GM12878 (cell line): ENCODE measurements at regions not wholly inside any gene's neighbourhood (a gene's known extent, or its start where the extent isn't known, plus 50 kb on each side); places are given as distances from the start of the nearest gene placed in this dataset.

ENCODE experiments used
- CBFB ChIP-seq: IDR thresholded peaks from 2 replicates; pipeline ENCODE4 v1.6.1; 2016; ENCODE audit warnings: antibody characterized with exemption, low read depth
- EZH2 ChIP-seq: IDR thresholded peaks from 2 replicates; pipeline ENCODE4 v1.6.1; 2012; ENCODE audit warnings: low read depth, mild to moderate bottlenecking, control low read depth, inconsistent platforms, low read length, borderline replicate concordance; ENCODE audit not compliant: control insufficient read depth
- HDAC2 ChIP-seq: fragments of 200-600 bp; sonication (generic); IDR thresholded peaks from 2 replicates; pipeline ENCODE4 v1.6.1; 2017
- KLF5 ChIP-seq: fragments of 450-650 bp; IDR thresholded peaks from 2 replicates; pipeline ENCODE4 v1.6.1; 2014; ENCODE audit warnings: mild to moderate bottlenecking; ENCODE audit not compliant: partially characterized antibody
- POLR2A ChIP-seq: IDR thresholded peaks from 2 replicates; pipeline ENCODE4 v1.6.1; 2011; ENCODE audit warnings: low read depth, mild to moderate bottlenecking, low read length
- RAD21 ChIP-seq: IDR thresholded peaks from 2 replicates; pipeline ENCODE4 v1.6.1; 2011; ENCODE audit warnings: mild to moderate bottlenecking, low read depth, low read length, moderate library complexity; ENCODE audit not compliant: insufficient read depth
- RFX5 ChIP-seq: IDR thresholded peaks from 2 replicates; pipeline ENCODE4 v1.6.1; 2011; ENCODE audit warnings: low read depth, low read length, improper control_type of control experiment
- SP1 ChIP-seq: IDR thresholded peaks from one replicate; pipeline ENCODE4 v1.6.1; 2011; ENCODE audit warnings: low read depth, low read length
- YY1 ChIP-seq: IDR thresholded peaks from 2 replicates; pipeline ENCODE4 v1.6.1; 2011; ENCODE audit warnings: low read depth, mild to moderate bottlenecking, low read length
- ZBED1 ChIP-seq: IDR thresholded peaks from 2 replicates; pipeline ENCODE4 v1.6.1; 2016; ENCODE audit warnings: borderline replicate concordance
- TF ChIP-seq, protein P1 (sequence below): fragments of 450-650 bp; IDR thresholded peaks from 2 replicates; pipeline ENCODE4 v1.6.1; 2014; ENCODE audit warnings: mild to moderate bottlenecking
- TF ChIP-seq, protein P2 (sequence below), 3 experiments: IDR thresholded peaks in 2 of 3; conservative IDR thresholded peaks in 1 of 3; 2 replicates each; pipeline ENCODE4 v1.5.1; 2011; ENCODE audit warnings: low read depth in 3 of 3, low read length in 3 of 3, mild to moderate bottlenecking in 3 of 3, control low read depth in 2 of 3, moderate library complexity in 2 of 3, inconsistent platforms in 1 of 3, mixed read lengths in 1 of 3; ENCODE audit not compliant: control insufficient read depth in 2 of 3, insufficient read depth in 1 of 3; ENCODE audit errors: extremely low read depth in 1 of 3
- TF ChIP-seq, protein P3 (sequence below): IDR thresholded peaks from 2 replicates; pipeline ENCODE4 v1.6.1; 2011; ENCODE audit warnings: low read depth, low read length, improper control_type of control experiment, borderline replicate concordance
- TF ChIP-seq, protein P4 (sequence below): IDR thresholded peaks from 2 replicates; pipeline ENCODE4 v1.6.1; 2012; ENCODE audit warnings: low read depth, low read length, improper control_type of control experiment

DNA sequence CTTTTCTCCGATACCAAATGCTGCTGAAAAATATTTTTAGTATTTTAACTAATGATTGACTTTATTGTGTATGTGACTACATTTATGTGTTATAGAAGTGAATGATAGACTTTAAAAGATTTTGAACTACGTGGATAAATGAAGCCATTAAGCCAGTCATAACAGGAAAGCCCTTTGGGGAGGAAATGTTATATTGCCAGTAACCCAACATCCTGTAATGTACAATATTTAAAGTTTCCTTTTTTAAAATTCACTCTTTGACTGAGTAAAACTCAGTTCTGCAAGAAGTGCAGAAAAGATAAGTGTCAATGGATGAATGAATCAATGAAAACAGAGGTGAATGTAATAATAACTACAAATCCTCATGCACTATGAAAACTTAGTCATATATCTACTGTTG lies 102.6 kb upstream of the TLE4 start:
- no peak for TF ChIP-seq RFX5
- TF ChIP-seq, protein P1, sequence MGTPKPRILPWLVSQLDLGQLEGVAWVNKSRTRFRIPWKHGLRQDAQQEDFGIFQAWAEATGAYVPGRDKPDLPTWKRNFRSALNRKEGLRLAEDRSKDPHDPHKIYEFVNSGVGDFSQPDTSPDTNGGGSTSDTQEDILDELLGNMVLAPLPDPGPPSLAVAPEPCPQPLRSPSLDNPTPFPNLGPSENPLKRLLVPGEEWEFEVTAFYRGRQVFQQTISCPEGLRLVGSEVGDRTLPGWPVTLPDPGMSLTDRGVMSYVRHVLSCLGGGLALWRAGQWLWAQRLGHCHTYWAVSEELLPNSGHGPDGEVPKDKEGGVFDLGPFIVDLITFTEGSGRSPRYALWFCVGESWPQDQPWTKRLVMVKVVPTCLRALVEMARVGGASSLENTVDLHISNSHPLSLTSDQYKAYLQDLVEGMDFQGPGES = no peak
- TF ChIP-seq POLR2A = no peak
- no peak for TF ChIP-seq SP1
- no peak for TF ChIP-seq KLF5
- TF ChIP-seq, protein P2, sequence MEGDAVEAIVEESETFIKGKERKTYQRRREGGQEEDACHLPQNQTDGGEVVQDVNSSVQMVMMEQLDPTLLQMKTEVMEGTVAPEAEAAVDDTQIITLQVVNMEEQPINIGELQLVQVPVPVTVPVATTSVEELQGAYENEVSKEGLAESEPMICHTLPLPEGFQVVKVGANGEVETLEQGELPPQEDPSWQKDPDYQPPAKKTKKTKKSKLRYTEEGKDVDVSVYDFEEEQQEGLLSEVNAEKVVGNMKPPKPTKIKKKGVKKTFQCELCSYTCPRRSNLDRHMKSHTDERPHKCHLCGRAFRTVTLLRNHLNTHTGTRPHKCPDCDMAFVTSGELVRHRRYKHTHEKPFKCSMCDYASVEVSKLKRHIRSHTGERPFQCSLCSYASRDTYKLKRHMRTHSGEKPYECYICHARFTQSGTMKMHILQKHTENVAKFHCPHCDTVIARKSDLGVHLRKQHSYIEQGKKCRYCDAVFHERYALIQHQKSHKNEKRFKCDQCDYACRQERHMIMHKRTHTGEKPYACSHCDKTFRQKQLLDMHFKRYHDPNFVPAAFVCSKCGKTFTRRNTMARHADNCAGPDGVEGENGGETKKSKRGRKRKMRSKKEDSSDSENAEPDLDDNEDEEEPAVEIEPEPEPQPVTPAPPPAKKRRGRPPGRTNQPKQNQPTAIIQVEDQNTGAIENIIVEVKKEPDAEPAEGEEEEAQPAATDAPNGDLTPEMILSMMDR (IDR thresholded peaks at IDR 0.05 in 2 of 3, conservative IDR thresholded peaks at IDR 0.05 in 1 of 3; ENCODE audit: control insufficient read depth in 2 of 3, extremely low read depth in 1 of 3, insufficient read depth in 1 of 3, low read depth in 3 of 3, low read length in 3 of 3) = no peak
- TF ChIP-seq HDAC2 = no peak
- TF ChIP-seq, protein P3, sequence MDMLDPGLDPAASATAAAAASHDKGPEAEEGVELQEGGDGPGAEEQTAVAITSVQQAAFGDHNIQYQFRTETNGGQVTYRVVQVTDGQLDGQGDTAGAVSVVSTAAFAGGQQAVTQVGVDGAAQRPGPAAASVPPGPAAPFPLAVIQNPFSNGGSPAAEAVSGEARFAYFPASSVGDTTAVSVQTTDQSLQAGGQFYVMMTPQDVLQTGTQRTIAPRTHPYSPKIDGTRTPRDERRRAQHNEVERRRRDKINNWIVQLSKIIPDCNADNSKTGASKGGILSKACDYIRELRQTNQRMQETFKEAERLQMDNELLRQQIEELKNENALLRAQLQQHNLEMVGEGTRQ = no peak
- no peak for TF ChIP-seq CBFB
- TF ChIP-seq, protein P4, sequence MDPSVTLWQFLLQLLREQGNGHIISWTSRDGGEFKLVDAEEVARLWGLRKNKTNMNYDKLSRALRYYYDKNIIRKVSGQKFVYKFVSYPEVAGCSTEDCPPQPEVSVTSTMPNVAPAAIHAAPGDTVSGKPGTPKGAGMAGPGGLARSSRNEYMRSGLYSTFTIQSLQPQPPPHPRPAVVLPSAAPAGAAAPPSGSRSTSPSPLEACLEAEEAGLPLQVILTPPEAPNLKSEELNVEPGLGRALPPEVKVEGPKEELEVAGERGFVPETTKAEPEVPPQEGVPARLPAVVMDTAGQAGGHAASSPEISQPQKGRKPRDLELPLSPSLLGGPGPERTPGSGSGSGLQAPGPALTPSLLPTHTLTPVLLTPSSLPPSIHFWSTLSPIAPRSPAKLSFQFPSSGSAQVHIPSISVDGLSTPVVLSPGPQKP = no peak
- TF ChIP-seq ZBED1 = no peak
- TF ChIP-seq EZH2 = no peak
- TF ChIP-seq YY1 = no peak
- no peak for TF ChIP-seq RAD21
